Loucy (cell line): ENCODE measurements at regions not wholly inside any gene's neighbourhood (a gene's known extent, or its start where the extent isn't known, plus 50 kb on each side); places are given as distances from the start of the nearest gene placed in this dataset.

Experiments
- H2AFZ ChIP-seq: fragments of 200-600 bp; sonication (generic); 2 replicates; pipeline ENCODE4 v1.6.0; 2016; ENCODE audit warnings: antibody characterized with exemption, mild to moderate bottlenecking, low read length, moderate library complexity
- H3F3A ChIP-seq: fragments of 200-600 bp; 2 replicates; pipeline ENCODE4 v1.6.0; 2016; ENCODE audit warnings: antibody characterized with exemption, low read depth, mild to moderate bottlenecking
- H3K27me3 ChIP-seq: fragments of 200-600 bp; sonication (generic); 2 replicates; pipeline ENCODE4 v1.6.1; 2014; ENCODE audit warnings: low read length, mild to moderate bottlenecking; ENCODE audit not compliant: insufficient read depth, poor library complexity, severe bottlenecking
- H3K36me3 ChIP-seq: fragments of 200-600 bp; sonication (generic); 2 replicates; pipeline ENCODE4 v1.6.1; 2016; ENCODE audit warnings: low read length; ENCODE audit not compliant: insufficient read depth
- H3K4me1 ChIP-seq: fragments of 200-600 bp; sonication (generic); 2 replicates; pipeline ENCODE4 v1.5.1; 2014; ENCODE audit warnings: low read length, mild to moderate bottlenecking; ENCODE audit not compliant: insufficient read depth, poor library complexity, severe bottlenecking
- H3K4me2 ChIP-seq: fragments of 200-600 bp; sonication (generic); 2 replicates; pipeline ENCODE4 v1.6.0; 2014; ENCODE audit warnings: antibody characterized with exemption, low read length, low read depth, mild to moderate bottlenecking; ENCODE audit not compliant: poor library complexity, severe bottlenecking
- H3K4me3 ChIP-seq: fragments of 200-600 bp; sonication (generic); 2 replicates; pipeline ENCODE4 v1.5.1; 2014; ENCODE audit warnings: low read length, mild to moderate bottlenecking, mixed read lengths; ENCODE audit not compliant: poor library complexity, severe bottlenecking
- H3K79me2 ChIP-seq: fragments of 200-600 bp; sonication (generic); 2 replicates; pipeline ENCODE4 v1.6.1; 2014; ENCODE audit warnings: low read length; ENCODE audit not compliant: insufficient read depth
- H3K9ac ChIP-seq: fragments of 200-600 bp; sonication (generic); 2 replicates; pipeline ENCODE4 v1.6.0; 2014; ENCODE audit warnings: mild to moderate bottlenecking, low read depth, low read length, moderate library complexity; ENCODE audit not compliant: poor library complexity, severe bottlenecking
- H3K9me2 ChIP-seq: fragments of 200-600 bp; sonication (generic); replicated peaks from 2 replicates; pipeline ENCODE4 v1.6.1; 2016; ENCODE audit warnings: low read depth, low read length, mixed read lengths
- H3K9me3 ChIP-seq: fragments of 200-600 bp; sonication (generic); 2 replicates; pipeline ENCODE4 v1.6.1; 2014; ENCODE audit warnings: mild to moderate bottlenecking, antibody characterized with exemption, low read length, low read depth; ENCODE audit not compliant: insufficient read depth
- H4K20me1 ChIP-seq: fragments of 200-600 bp; sonication (generic); 2 replicates; pipeline ENCODE4 v1.6.0; 2014; ENCODE audit warnings: antibody characterized with exemption, low read length, mild to moderate bottlenecking; ENCODE audit not compliant: insufficient read depth, poor library complexity, severe bottlenecking
- CTCF ChIP-seq: fragments of 200-600 bp; sonication (generic); conservative IDR thresholded peaks from 2 replicates; pipeline ENCODE4 v1.5.1; 2014; ENCODE audit warnings: mild to moderate bottlenecking, antibody characterized with exemption, low read length
- EZH2phosphoT487 ChIP-seq: fragments of 200-600 bp; IDR thresholded peaks from 2 replicates; pipeline ENCODE4 v1.6.1; 2018; ENCODE audit warnings: antibody characterized with exemption, mild to moderate bottlenecking, moderate library complexity, borderline replicate concordance

GRCh38 chr22:34255042-34255441 is 334.8 kb upstream of the LARGE1 start:
- H3F3A ChIP-seq, result no peaks in the 10 kb centered on the region
- H3K9ac ChIP-seq, result no peak overlapping the region
- H3K4me2 ChIP-seq, result no peak overlapping the region
- no peaks in the 10 kb centered on the region for H3K27me3 ChIP-seq
- H3K4me3 ChIP-seq, result no peak overlapping the region
- H3K79me2 ChIP-seq, result no peaks in the 10 kb centered on the region
- no peaks in the 10 kb centered on the region for H3K9me3 ChIP-seq
- no peaks in the 10 kb centered on the region for H4K20me1 ChIP-seq
- TF ChIP-seq EZH2phosphoT487 (no peak), CTCF (no peak)
- no peaks in the 10 kb centered on the region for H3K4me1 ChIP-seq
- H3K36me3 ChIP-seq, result no peaks in the 10 kb centered on the region
- H3K9me2 ChIP-seq, result no peaks in the 10 kb centered on the region
- no peak overlapping the region for H2AFZ ChIP-seq

GRCh38 chr22:34278121-34278520 is 357.8 kb upstream of the LARGE1 start:
- TF ChIP-seq EZH2phosphoT487, result no peak
- TF ChIP-seq CTCF, result no peak
- no peaks in the 10 kb centered on the region for H3K36me3 ChIP-seq
- H3K9me3 ChIP-seq, result no peaks in the 10 kb centered on the region
- H4K20me1 ChIP-seq, result no peaks in the 10 kb centered on the region
- no peak overlapping the region for H3K4me3 ChIP-seq
- H3K79me2 ChIP-seq, result no peaks in the 10 kb centered on the region
- no peaks in the 10 kb centered on the region for H3K27me3 ChIP-seq
- no peak overlapping the region for H3K9ac ChIP-seq
- no peak overlapping the region for H2AFZ ChIP-seq
- no peaks in the 10 kb centered on the region for H3K4me1 ChIP-seq
- H3K9me2 ChIP-seq, result no peaks in the 10 kb centered on the region
- no peaks in the 10 kb centered on the region for H3F3A ChIP-seq
- no peak overlapping the region for H3K4me2 ChIP-seq

- no peak overlapping the region for H2AFZ ChIP-seq
- H4K20me1 ChIP-seq, result no peaks in the 10 kb centered on the region
- TF ChIP-seq CTCF, result no peak
- TF ChIP-seq EZH2phosphoT487, result no peak
- H3K4me2 ChIP-seq, result no peak overlapping the region
- H3K9me3 ChIP-seq, result no peaks in the 10 kb centered on the region
- no peaks in the 10 kb centered on the region for H3K36me3 ChIP-seq
- H3K4me3 ChIP-seq, result no peak overlapping the region
- no peaks in the 10 kb centered on the region for H3F3A ChIP-seq
- H3K9me2 ChIP-seq, result no peaks in the 10 kb centered on the region
- H3K9ac ChIP-seq, result no peak overlapping the region
- no peaks in the 10 kb centered on the region for H3K79me2 ChIP-seq
- no peaks in the 10 kb centered on the region for H3K27me3 ChIP-seq
- H3K4me1 ChIP-seq, result no peaks in the 10 kb centered on the region
Observed at GRCh38 chr22:34281738-34282137, 361.5 kb upstream of the LARGE1 start.
